GM23338 (cell line): ENCODE measurements at regions not wholly inside any gene's neighbourhood (a gene's known extent, or its start where the extent isn't known, plus 50 kb on each side); places are given as distances from the start of the nearest gene placed in this dataset.
A peak's percentile ranks its signal among the peaks of the same experiment; 100 is the strongest.

Experiments used
- ATAC-seq: fragments of 200-7000 bp; cut with Tn5 transposase; 3 replicates; pipeline ENCODE4 v1.9.1; 2020
- DNase-seq: peaks from one replicate; pipeline ENCODE4 v3.0.0-alpha.2; 2015; ENCODE audit warnings: low spot score
- H2AFZ ChIP-seq: fragments of 200-600 bp; sonication (generic); 2 replicates; pipeline ENCODE4 v1.8.0; 2016; ENCODE audit warnings: antibody characterized with exemption, mild to moderate bottlenecking, moderate library complexity
- H3F3A ChIP-seq: fragments of 200-600 bp; sonication (generic); replicated peaks from 2 replicates; pipeline ENCODE4 v1.8.0; 2017; ENCODE audit warnings: antibody characterized with exemption, mixed run types, low read depth
- H3K27ac ChIP-seq: fragments of 200-600 bp; sonication (generic); 2 replicates; pipeline ENCODE4 v1.6.1; 2016; ENCODE audit warnings: low read depth
- H3K27me3 ChIP-seq: fragments of 200-600 bp; sonication (generic); 2 replicates; pipeline ENCODE4 v1.8.0; 2016; ENCODE audit warnings: mild to moderate bottlenecking, mixed run types, moderate library complexity; ENCODE audit not compliant: insufficient read depth
- H3K36me3 ChIP-seq: fragments of 200-600 bp; sonication (generic); 2 replicates; pipeline ENCODE4 v1.8.0; 2016; ENCODE audit warnings: mild to moderate bottlenecking; ENCODE audit not compliant: insufficient read depth
- H3K4me1 ChIP-seq: fragments of 200-600 bp; sonication (generic); 2 replicates; pipeline ENCODE4 v1.8.0; 2016; ENCODE audit warnings: mild to moderate bottlenecking, moderate library complexity; ENCODE audit not compliant: insufficient read depth
- H3K4me2 ChIP-seq: fragments of 200-600 bp; sonication (generic); 2 replicates; pipeline ENCODE4 v1.7.1; 2017; ENCODE audit warnings: mixed run types
- H3K4me3 ChIP-seq: fragments of 200-600 bp; sonication (generic); 2 replicates; pipeline ENCODE4 v1.6.1; 2016; ENCODE audit warnings: mixed run types
- H3K79me2 ChIP-seq: fragments of 200-600 bp; sonication (generic); replicated peaks from 2 replicates; pipeline ENCODE4 v1.8.0; 2017; ENCODE audit warnings: mild to moderate bottlenecking; ENCODE audit not compliant: insufficient read depth
- H3K9me2 ChIP-seq: fragments of 200-600 bp; sonication (generic); 2 replicates; pipeline ENCODE4 v1.8.0; 2017; ENCODE audit not compliant: insufficient read depth
- H4K20me1 ChIP-seq: fragments of 200-600 bp; sonication (generic); replicated peaks from 2 replicates; pipeline ENCODE4 v1.8.0; 2017; ENCODE audit warnings: mild to moderate bottlenecking; ENCODE audit not compliant: insufficient read depth
- H3K27ac Mint-ChIP-seq: 2 replicates; pipeline ENCODE4 v1.8.0; 2020; ENCODE audit warnings: inconsistent platforms, mild to moderate bottlenecking, moderate library complexity, mixed read lengths
- H3K27me3 Mint-ChIP-seq: 3 replicates; pipeline ENCODE4 v1.8.0; 2022; ENCODE audit warnings: low read depth, mild to moderate bottlenecking, moderate library complexity, mixed read lengths, inconsistent platforms; ENCODE audit not compliant: insufficient read depth, poor library complexity
- H3K36me3 Mint-ChIP-seq: 3 replicates; pipeline ENCODE4 v1.8.0; 2021; ENCODE audit warnings: low read depth, mild to moderate bottlenecking, inconsistent platforms, moderate library complexity, mixed read lengths
- H3K4me1 Mint-ChIP-seq: 3 replicates; pipeline ENCODE4 v1.8.0; 2020; ENCODE audit warnings: mild to moderate bottlenecking, inconsistent platforms, mixed read lengths
- H3K4me3 Mint-ChIP-seq: 3 replicates; pipeline ENCODE4 v1.8.0; 2021; ENCODE audit warnings: moderate library complexity, mild to moderate bottlenecking, inconsistent platforms, mixed read lengths
- H3K9me3 Mint-ChIP-seq: 3 replicates; pipeline ENCODE4 v1.8.0; 2020; ENCODE audit warnings: moderate library complexity, mild to moderate bottlenecking, inconsistent platforms, mixed read lengths
- CREB1 ChIP-seq: fragments of 250-450 bp; sonication (Bioruptor Pico); IDR thresholded peaks from 2 replicates; pipeline ENCODE4 v1.5.0; 2020; ENCODE audit warnings: low read depth, mild to moderate bottlenecking, moderate library complexity
- CTCF ChIP-seq, 2 experiments: fragments of 200-600 bp in 1 of 2; sonication (generic) in 1 of 2; conservative IDR thresholded peaks; 2 replicates each; pipeline versions ENCODE4 v1.5.1 to v1.6.1; 2016 to 2017; ENCODE audit warnings: antibody characterized with exemption in 2 of 2, low read depth in 2 of 2, mild to moderate bottlenecking in 2 of 2, moderate library complexity in 1 of 2
- ETS1 ChIP-seq: IDR thresholded peaks from 2 replicates; pipeline ENCODE4 v1.6.1; 2016; ENCODE audit warnings: antibody characterized with exemption
- EZH2 ChIP-seq: fragments of 200-600 bp; sonication (generic); IDR thresholded peaks from one replicate; pipeline ENCODE4 v1.8.0; 2017; ENCODE audit warnings: antibody characterized with exemption, mild to moderate bottlenecking, low read depth; ENCODE audit not compliant: unreplicated experiment
- EZH2phosphoT487 ChIP-seq: fragments of 200-600 bp; sonication (generic); IDR thresholded peaks from one replicate; pipeline ENCODE4 v1.8.1; 2018; ENCODE audit warnings: antibody characterized with exemption; ENCODE audit not compliant: unreplicated experiment
- JUNB ChIP-seq: IDR thresholded peaks from one replicate; pipeline ENCODE4 v1.6.1; 2016; ENCODE audit warnings: antibody characterized with exemption; ENCODE audit not compliant: unreplicated experiment
- POLR2AphosphoS5 ChIP-seq: IDR thresholded peaks from 2 replicates; pipeline ENCODE4 v1.6.1; 2016; ENCODE audit warnings: antibody characterized with exemption, low read depth
- STAT1 ChIP-seq: IDR thresholded peaks from one replicate; pipeline ENCODE4 v1.6.1; 2016; ENCODE audit warnings: antibody characterized with exemption; ENCODE audit not compliant: unreplicated experiment
- ZNF331 ChIP-seq: fragments of 250-450 bp; sonication (Bioruptor Pico); IDR thresholded peaks from 2 replicates; pipeline ENCODE4 v1.5.0; 2020; ENCODE audit warnings: low read depth, mild to moderate bottlenecking, moderate library complexity
- TF ChIP-seq, protein P1 (sequence below): fragments of 250-450 bp; sonication (Bioruptor Pico); IDR thresholded peaks from 2 replicates; pipeline ENCODE4 v1.5.0; 2020; ENCODE audit warnings: mild to moderate bottlenecking, moderate library complexity

DNA sequence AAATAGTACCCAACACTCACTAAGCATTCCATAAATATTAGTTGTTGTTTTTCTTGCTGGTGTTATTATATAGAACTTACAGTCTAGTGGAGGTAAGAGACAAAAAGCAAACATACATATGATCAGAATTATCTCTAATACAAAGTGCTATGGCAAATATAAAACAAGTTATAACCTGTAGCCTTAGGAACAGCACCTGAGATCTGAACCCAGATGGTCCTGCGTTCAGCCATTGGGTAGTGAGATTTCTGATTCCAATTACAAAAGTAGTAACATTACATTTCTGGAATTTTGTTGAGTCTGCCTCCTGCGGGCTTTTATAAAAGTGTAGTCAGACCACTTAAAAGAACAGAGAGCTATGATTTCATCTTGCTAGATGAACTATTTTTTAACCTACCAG is 242.9 kb upstream of the ZNF462 start (continued):
- TF ChIP-seq CTCF (conservative IDR thresholded peaks at IDR 0.05; ENCODE audit: low read depth in 2 of 2) (no peak), CREB1 (CRISPR knock-in tag) (no peak)

DNA sequence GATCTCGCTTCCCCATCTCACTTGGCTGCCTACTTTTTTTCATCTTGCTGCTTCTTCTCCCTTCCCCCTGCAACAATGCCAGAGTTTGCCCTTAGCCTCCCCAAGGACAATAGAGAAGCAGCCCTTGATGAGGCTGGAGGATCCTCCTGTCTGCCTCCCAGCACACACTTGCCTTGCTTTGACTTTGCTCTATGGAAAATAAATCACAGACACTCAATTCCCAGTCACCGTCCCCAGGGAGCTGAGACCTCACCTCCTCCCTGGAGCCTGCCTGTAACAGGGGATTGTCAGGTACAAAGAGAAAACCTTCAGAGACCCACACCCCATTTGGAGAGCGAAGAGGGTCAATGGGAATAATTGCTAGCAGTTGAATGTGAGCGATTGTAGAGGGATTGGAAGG is 242.1 kb upstream of the ZNF462 start:
- Histone ChIP-seq H2AFZ (peak overlapping the region; percentile 89), H3K4me3 (no peak overlapping the region)
- TF ChIP-seq CTCF (conservative IDR thresholded peaks at IDR 0.05; ENCODE audit: low read depth in 2 of 2) (no peak), EZH2 (no peak), STAT1 (no peak), CREB1 (CRISPR knock-in tag) (no peak), ZNF331 (CRISPR knock-in tag) (no peak), JUNB (no peak), ETS1 (no peak), POLR2AphosphoS5 (no peak), EZH2phosphoT487 (no peak)
- TF ChIP-seq, protein P1, sequence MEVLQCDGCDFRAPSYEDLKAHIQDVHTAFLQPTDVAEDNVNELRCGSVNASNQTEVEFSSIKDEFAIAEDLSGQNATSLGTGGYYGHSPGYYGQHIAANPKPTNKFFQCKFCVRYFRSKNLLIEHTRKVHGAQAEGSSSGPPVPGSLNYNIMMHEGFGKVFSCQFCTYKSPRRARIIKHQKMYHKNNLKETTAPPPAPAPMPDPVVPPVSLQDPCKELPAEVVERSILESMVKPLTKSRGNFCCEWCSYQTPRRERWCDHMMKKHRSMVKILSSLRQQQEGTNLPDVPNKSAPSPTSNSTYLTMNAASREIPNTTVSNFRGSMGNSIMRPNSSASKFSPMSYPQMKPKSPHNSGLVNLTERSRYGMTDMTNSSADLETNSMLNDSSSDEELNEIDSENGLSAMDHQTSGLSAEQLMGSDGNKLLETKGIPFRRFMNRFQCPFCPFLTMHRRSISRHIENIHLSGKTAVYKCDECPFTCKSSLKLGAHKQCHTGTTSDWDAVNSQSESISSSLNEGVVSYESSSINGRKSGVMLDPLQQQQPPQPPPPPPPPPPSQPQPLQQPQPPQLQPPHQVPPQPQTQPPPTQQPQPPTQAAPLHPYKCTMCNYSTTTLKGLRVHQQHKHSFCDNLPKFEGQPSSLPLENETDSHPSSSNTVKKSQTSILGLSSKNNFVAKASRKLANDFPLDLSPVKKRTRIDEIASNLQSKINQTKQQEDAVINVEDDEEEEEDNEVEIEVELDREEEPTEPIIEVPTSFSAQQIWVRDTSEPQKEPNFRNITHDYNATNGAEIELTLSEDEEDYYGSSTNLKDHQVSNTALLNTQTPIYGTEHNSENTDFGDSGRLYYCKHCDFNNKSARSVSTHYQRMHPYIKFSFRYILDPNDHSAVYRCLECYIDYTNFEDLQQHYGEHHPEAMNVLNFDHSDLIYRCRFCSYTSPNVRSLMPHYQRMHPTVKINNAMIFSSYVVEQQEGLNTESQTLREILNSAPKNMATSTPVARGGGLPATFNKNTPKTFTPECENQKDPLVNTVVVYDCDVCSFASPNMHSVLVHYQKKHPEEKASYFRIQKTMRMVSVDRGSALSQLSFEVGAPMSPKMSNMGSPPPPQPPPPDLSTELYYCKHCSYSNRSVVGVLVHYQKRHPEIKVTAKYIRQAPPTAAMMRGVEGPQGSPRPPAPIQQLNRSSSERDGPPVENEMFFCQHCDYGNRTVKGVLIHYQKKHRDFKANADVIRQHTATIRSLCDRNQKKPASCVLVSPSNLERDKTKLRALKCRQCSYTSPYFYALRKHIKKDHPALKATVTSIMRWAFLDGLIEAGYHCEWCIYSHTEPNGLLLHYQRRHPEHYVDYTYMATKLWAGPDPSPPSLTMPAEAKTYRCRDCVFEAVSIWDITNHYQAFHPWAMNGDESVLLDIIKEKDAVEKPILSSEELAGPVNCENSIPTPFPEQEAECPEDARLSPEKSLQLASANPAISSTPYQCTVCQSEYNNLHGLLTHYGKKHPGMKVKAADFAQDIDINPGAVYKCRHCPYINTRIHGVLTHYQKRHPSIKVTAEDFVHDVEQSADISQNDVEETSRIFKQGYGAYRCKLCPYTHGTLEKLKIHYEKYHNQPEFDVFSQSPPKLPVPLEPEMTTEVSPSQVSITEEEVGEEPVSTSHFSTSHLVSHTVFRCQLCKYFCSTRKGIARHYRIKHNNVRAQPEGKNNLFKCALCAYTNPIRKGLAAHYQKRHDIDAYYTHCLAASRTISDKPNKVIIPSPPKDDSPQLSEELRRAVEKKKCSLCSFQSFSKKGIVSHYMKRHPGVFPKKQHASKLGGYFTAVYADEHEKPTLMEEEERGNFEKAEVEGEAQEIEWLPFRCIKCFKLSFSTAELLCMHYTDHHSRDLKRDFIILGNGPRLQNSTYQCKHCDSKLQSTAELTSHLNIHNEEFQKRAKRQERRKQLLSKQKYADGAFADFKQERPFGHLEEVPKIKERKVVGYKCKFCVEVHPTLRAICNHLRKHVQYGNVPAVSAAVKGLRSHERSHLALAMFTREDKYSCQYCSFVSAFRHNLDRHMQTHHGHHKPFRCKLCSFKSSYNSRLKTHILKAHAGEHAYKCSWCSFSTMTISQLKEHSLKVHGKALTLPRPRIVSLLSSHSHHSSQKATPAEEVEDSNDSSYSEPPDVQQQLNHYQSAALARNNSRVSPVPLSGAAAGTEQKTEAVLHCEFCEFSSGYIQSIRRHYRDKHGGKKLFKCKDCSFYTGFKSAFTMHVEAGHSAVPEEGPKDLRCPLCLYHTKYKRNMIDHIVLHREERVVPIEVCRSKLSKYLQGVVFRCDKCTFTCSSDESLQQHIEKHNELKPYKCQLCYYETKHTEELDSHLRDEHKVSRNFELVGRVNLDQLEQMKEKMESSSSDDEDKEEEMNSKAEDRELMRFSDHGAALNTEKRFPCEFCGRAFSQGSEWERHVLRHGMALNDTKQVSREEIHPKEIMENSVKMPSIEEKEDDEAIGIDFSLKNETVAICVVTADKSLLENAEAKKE (CRISPR knock-in tag), result no peak

More for the DNA sequence above, 242.1 kb upstream of the ZNF462 start:
- H3K9me3 Mint-ChIP-seq, result no peaks in the 10 kb centered on the region; the same call in 2 of the 3 replicates
- H3K27ac Mint-ChIP-seq, result no peak overlapping the region
- Histone ChIP-seq H3F3A (no peaks in the 10 kb centered on the region), H3K4me1 (peaks cover 23% of the 10 kb centered on the region), H4K20me1 (no peaks in the 10 kb centered on the region), H3K9me2 (no peaks in the 10 kb centered on the region), H3K36me3 (no peaks in the 10 kb centered on the region), H3K4me2 (peak overlapping the region; percentile 43; the same call in 1 of the 2 replicates), H3K27me3 (no peaks in the 10 kb centered on the region), H3K79me2 (no peaks in the 10 kb centered on the region), H3K27ac (no peak overlapping the region)
- no peaks in the 10 kb centered on the region for H3K36me3 Mint-ChIP-seq
- H3K4me1 Mint-ChIP-seq, result peaks cover 35% of the 10 kb centered on the region
- ATAC-seq (peak; percentile 15; the same call in 2 of the 3 replicates), DNase-seq (no peak)
- peak overlapping the region; percentile 23; the same call in 2 of the 3 replicates for H3K4me3 Mint-ChIP-seq
- H3K27me3 Mint-ChIP-seq, result no peaks in the 10 kb centered on the region
